ENCODE measurements at regions not wholly inside any gene's neighbourhood (a gene's known extent, or its start where the extent isn't known, plus 50 kb on each side); places are given as distances from the start of the nearest gene placed in this dataset.

DNA sequence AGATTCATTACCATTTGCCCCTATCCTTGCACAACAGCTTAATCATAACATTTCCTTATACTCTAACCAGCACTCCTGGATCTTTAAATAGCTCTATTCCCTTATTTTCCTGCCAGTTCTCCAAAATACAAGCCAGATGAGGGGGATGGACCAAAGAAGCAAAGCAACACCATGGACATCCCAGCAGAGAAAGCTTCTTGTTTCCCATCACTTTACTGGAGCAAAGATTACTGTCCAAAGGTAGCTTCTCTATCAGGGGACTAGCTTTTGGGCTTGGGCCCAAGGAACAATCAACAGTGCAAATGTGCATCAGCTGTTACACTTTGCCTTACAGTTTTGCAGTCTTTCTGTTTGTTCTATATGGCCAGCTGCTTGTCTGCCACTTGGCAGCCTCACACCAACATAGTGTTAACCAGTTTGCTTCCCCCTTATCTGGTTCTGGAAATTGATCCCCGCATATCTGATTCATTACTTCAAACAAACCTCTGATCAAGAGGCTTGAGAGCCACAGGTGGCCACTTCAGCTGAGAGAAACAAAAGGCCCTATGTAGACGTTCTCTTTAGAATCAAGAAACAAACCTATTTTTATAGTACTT is 814.3 kb downstream of the METTL15 start:
- TF ChIP-seq, protein P1, sequence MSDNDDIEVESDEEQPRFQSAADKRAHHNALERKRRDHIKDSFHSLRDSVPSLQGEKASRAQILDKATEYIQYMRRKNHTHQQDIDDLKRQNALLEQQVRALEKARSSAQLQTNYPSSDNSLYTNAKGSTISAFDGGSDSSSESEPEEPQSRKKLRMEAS (IDR thresholded peaks at IDR 0.05) = no peak
- TF ChIP-seq, protein P2, sequence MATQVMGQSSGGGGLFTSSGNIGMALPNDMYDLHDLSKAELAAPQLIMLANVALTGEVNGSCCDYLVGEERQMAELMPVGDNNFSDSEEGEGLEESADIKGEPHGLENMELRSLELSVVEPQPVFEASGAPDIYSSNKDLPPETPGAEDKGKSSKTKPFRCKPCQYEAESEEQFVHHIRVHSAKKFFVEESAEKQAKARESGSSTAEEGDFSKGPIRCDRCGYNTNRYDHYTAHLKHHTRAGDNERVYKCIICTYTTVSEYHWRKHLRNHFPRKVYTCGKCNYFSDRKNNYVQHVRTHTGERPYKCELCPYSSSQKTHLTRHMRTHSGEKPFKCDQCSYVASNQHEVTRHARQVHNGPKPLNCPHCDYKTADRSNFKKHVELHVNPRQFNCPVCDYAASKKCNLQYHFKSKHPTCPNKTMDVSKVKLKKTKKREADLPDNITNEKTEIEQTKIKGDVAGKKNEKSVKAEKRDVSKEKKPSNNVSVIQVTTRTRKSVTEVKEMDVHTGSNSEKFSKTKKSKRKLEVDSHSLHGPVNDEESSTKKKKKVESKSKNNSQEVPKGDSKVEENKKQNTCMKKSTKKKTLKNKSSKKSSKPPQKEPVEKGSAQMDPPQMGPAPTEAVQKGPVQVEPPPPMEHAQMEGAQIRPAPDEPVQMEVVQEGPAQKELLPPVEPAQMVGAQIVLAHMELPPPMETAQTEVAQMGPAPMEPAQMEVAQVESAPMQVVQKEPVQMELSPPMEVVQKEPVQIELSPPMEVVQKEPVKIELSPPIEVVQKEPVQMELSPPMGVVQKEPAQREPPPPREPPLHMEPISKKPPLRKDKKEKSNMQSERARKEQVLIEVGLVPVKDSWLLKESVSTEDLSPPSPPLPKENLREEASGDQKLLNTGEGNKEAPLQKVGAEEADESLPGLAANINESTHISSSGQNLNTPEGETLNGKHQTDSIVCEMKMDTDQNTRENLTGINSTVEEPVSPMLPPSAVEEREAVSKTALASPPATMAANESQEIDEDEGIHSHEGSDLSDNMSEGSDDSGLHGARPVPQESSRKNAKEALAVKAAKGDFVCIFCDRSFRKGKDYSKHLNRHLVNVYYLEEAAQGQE (IDR thresholded peaks at IDR 0.05; ENCODE audit: low read depth) = no peak
- TF ChIP-seq POLR2AphosphoS5 (IDR thresholded peaks at IDR 0.05; ENCODE audit: low read depth, low read length) (no peak), EZH2phosphoT487 (IDR thresholded peaks at IDR 0.05; ENCODE audit: borderline replicate concordance) (no peak), EZH2 (IDR thresholded peaks at IDR 0.05) (no peak), TCF7L2 (IDR thresholded peaks at IDR 0.05; ENCODE audit: borderline replicate concordance, extremely low read depth, insufficient read depth, insufficient read length) (no peak), POLR2A (IDR thresholded peaks at IDR 0.05; ENCODE audit: borderline replicate concordance, extremely low read depth, insufficient read depth, insufficient read length) (no peak)
- TF ChIP-seq, protein P3, sequence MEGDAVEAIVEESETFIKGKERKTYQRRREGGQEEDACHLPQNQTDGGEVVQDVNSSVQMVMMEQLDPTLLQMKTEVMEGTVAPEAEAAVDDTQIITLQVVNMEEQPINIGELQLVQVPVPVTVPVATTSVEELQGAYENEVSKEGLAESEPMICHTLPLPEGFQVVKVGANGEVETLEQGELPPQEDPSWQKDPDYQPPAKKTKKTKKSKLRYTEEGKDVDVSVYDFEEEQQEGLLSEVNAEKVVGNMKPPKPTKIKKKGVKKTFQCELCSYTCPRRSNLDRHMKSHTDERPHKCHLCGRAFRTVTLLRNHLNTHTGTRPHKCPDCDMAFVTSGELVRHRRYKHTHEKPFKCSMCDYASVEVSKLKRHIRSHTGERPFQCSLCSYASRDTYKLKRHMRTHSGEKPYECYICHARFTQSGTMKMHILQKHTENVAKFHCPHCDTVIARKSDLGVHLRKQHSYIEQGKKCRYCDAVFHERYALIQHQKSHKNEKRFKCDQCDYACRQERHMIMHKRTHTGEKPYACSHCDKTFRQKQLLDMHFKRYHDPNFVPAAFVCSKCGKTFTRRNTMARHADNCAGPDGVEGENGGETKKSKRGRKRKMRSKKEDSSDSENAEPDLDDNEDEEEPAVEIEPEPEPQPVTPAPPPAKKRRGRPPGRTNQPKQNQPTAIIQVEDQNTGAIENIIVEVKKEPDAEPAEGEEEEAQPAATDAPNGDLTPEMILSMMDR (IDR thresholded peaks at IDR 0.05 in 2 of 3, conservative IDR thresholded peaks at IDR 0.05 in 1 of 3; ENCODE audit: borderline replicate concordance in 1 of 3, insufficient read depth in 1 of 3, low read depth in 2 of 3, low read length in 2 of 3) = no peak
